Stomach (tissue), 4 donors: ENCODE measurements at regions not wholly inside any gene's neighbourhood (a gene's known extent, or its start where the extent isn't known, plus 50 kb on each side); places are given as distances from the start of the nearest gene placed in this dataset.

Experiments used
- CTCF ChIP-seq, 7 experiments: fragments of 450-650 bp in 4 of 7; fragments of 200-600 bp in 3 of 7; sonication (generic) in 3 of 7; IDR thresholded peaks; one replicate each; pipeline ENCODE4 v1.5.1; 2016 to 2019; ENCODE audit warnings: antibody characterized with exemption in 7 of 7, control low read depth in 2 of 7, mild to moderate bottlenecking in 1 of 7
- EP300 ChIP-seq: sonication (generic); formaldehyde crosslinking; IDR thresholded peaks from one replicate; pipeline ENCODE4 v1.6.1; 2017; ENCODE audit warnings: antibody characterized with exemption
- POLR2A ChIP-seq, 4 donors: fragments of 450-650 bp; IDR thresholded peaks; one replicate each; pipeline ENCODE4 v1.6.1; 2016; ENCODE audit warnings: antibody characterized with exemption in 4 of 4, control low read depth in 2 of 4, mild to moderate bottlenecking in 1 of 4, moderate library complexity in 1 of 4
- POLR2AphosphoS5 ChIP-seq, 3 donors: sonication (generic); formaldehyde crosslinking; IDR thresholded peaks; one replicate each; pipeline ENCODE4 v1.6.1; 2016; ENCODE audit warnings: antibody characterized with exemption in 3 of 3

GRCh38 chr2:54382601-54383000 is 73.5 kb upstream of the SPTBN1 start:
- no peak for TF ChIP-seq POLR2A (IDR thresholded peaks at IDR 0.05)
- TF ChIP-seq CTCF (IDR thresholded peaks at IDR 0.05): no peak
- TF ChIP-seq POLR2AphosphoS5 (IDR thresholded peaks at IDR 0.05): no peak
- no peak for TF ChIP-seq EP300
